ENCODE measurements at regions not wholly inside any gene's neighbourhood (a gene's known extent, or its start where the extent isn't known, plus 50 kb on each side); places are given as distances from the start of the nearest gene placed in this dataset.
A peak's percentile ranks its signal among the peaks of the same experiment; 100 is the strongest.

- TF ChIP-seq HMGXB4 (CRISPR knock-in tag; IDR thresholded peaks at IDR 0.05; ENCODE audit: borderline replicate concordance in 1 of 2, low read depth in 1 of 2) (no peak), MLLT10 (CRISPR knock-in tag; IDR thresholded peaks at IDR 0.05) (no peak), MAFF (IDR thresholded peaks at IDR 0.05; ENCODE audit: low read depth, low read length) (no peak), BRF2 (CRISPR knock-in tag; IDR thresholded peaks at IDR 0.05) (no peak)
These were observed 94.2 kb upstream of the SRSF6 start (continued) for GRCh38 chr20:43363506-43363905.

DNA sequence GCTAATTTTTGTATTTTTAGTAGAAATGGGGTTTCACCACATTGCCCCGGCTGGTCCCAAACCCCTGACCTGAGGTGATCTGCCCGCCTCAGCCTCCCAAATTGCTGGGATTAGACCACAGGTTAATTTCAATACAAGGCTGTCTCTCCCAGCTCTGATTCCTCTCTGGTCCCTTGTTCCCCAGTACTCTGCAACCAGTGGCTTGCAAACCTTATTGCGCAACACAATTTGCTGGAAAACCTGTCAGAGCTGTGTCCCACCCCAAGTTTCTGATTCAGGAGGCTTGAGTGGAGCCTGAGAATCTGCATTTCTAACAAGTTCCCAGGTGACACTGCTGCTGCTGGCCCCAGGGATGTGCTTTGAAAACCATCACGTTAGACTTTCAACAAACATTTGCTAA is 96.2 kb upstream of the SRSF6 start:
- WGBS (ENCODE audit: low lambda C conversion rate): 5% methylated on average over 4 of the region's 4 CpGs
- POLR2A ChIA-PET: no interaction called here
- DNase-seq (ENCODE audit: low spot score): no peak

More for the DNA sequence above, 96.2 kb upstream of the SRSF6 start:
- TF ChIP-seq ZSCAN9 (CRISPR knock-in tag; IDR thresholded peaks at IDR 0.05; ENCODE audit: borderline replicate concordance) (no peak), PITX1 (CRISPR knock-in tag; IDR thresholded peaks at IDR 0.05) (no peak), CEBPB (IDR thresholded peaks at IDR 0.05; ENCODE audit: borderline replicate concordance, low read depth, low read length) (peak; percentile 97), CEBPG (CRISPR knock-in tag; IDR thresholded peaks at IDR 0.05) (peak; percentile 81), MEIS1 (CRISPR knock-in tag; IDR thresholded peaks at IDR 0.05; ENCODE audit: borderline replicate concordance) (no peak), TRIM24 (CRISPR knock-in tag; IDR thresholded peaks at IDR 0.05) (no peak), FOSL1 (CRISPR knock-in tag; IDR thresholded peaks at IDR 0.05; ENCODE audit: borderline replicate concordance) (no peak)
- TF ChIP-seq, protein P1, sequence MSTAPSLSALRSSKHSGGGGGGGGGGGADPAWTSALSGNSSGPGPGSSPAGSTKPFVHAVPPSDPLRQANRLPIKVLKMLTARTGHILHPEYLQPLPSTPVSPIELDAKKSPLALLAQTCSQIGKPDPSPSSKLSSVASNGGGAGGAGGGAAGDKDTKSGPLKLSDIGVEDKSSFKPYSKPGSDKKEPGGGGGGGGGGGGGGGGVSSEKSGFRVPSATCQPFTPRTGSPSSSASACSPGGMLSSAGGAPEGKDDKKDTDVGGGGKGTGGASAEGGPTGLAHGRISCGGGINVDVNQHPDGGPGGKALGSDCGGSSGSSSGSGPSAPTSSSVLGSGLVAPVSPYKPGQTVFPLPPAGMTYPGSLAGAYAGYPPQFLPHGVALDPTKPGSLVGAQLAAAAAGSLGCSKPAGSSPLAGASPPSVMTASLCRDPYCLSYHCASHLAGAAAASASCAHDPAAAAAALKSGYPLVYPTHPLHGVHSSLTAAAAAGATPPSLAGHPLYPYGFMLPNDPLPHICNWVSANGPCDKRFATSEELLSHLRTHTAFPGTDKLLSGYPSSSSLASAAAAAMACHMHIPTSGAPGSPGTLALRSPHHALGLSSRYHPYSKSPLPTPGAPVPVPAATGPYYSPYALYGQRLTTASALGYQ (CRISPR knock-in tag; IDR thresholded peaks at IDR 0.05): no peak
- Histone ChIP-seq H3K9ac (ENCODE audit: insufficient read depth, low read depth, low read length) (no peak overlapping the region), H3K79me2 (ENCODE audit: insufficient read depth, low read length) (no peaks in the 10 kb centered on the region), H3K9me3 (ENCODE audit: low read length) (no peaks in the 10 kb centered on the region), H3K27ac (ENCODE audit: extremely low read length, insufficient read depth, low read length) (no peak overlapping the region), H3K4me1 (ENCODE audit: insufficient read depth, low read length) (no peaks in the 10 kb centered on the region), H3K27me3 (ENCODE audit: control insufficient read depth in 1 of 2, insufficient read depth in 2 of 2, low read length in 2 of 2) (peaks cover 16 to 50% of the 10 kb centered on the region in 2 experiments; a peak in 4 of 5 replicates), H2AFZ (ENCODE audit: low read length) (no peak overlapping the region), H3K36me3 (replicated peaks in 1 of 2; ENCODE audit: control insufficient read depth in 1 of 2, insufficient read depth in 2 of 2, low read length in 2 of 2) (no peaks in the 10 kb centered on the region), H3K4me3 (replicated peaks in 1 of 3; ENCODE audit: insufficient read depth in 1 of 3, low read depth in 2 of 3, low read length in 3 of 3) (no peak overlapping the region), H4K20me1 (ENCODE audit: insufficient read depth, low read length) (no peaks in the 10 kb centered on the region), H3K4me2 (ENCODE audit: low read depth, low read length) (no peak overlapping the region)
- no peak for ATAC-seq
- CTCF ChIA-PET (ENCODE audit: low intra/inter-chr PET ratio, low total read pairs): no interaction called here
- intact Hi-C loops (cut with micrococcal nuclease; ENCODE audit: unreplicated experiment): no loop called here
- no TSS peak for BruUV-seq (replicated peaks)
- no peak for FAIRE-seq
- in situ Hi-C loops (cut with HindIII; ENCODE audit: extremely low pct_ligation_motif_present, low pct_unique_long_range_greater_than_20kb): no loop called here

Data from HepG2 (cell line).